Heart left ventricle (tissue), 13 donors: ENCODE measurements at regions not wholly inside any gene's neighbourhood (a gene's known extent, or its start where the extent isn't known, plus 50 kb on each side); places are given as distances from the start of the nearest gene placed in this dataset.

Source experiments
- POLR2A ChIP-seq, 2 donors: fragments of 450-650 bp; IDR thresholded peaks; one replicate each; pipeline ENCODE4 v1.6.1; 2017; ENCODE audit warnings: antibody characterized with exemption in 2 of 2, mild to moderate bottlenecking in 2 of 2, moderate library complexity in 2 of 2
- TF ChIP-seq, protein P1 (sequence below), 12 donors: fragments of 200-600 bp; sonication (generic) in 4 of 12; IDR thresholded peaks; one replicate each; pipeline versions ENCODE4 v1.5.0 to v1.8.0; 2018 to 2022; ENCODE audit warnings: antibody characterized with exemption in 12 of 12, mild to moderate bottlenecking in 5 of 12
- donor health status: ischemic (EF 13 %, LVEDD 7.1; RV severe dilation, severe dysfunction).
- donor health status: DM: no; HTN: yes; CAD: no.
- donor health status: DM: no; HTN: no; CAD: no.
- donor health status: ischemic (EF 25% LVEDD 6.9; RV normal size, moderate dysfunction).
- donor health status: ischemic (EF 25% LVEDD 5.7; RV mildly dilated, moderate dysfunction).
- donor health status: ischemic (EF 35%, LVEDD 5.7; RV mildly dilated, moderate dysfunction).
- donor health status: nonischemic (EF 11% LVEDD 7.7; RV severe dilation, severe dysfunction).
- donor health status: DM: yes; HTN: yes; CAD: no.
- donor health status: PGD.
- donor health status: ischemic (EF 29% LVEDD 5.4; RV normal size, mild dysfunction).
- donor health status: nonischemic (EF 23%, LVEDD 6.1; RV moderate dilation, normal function).

DNA sequence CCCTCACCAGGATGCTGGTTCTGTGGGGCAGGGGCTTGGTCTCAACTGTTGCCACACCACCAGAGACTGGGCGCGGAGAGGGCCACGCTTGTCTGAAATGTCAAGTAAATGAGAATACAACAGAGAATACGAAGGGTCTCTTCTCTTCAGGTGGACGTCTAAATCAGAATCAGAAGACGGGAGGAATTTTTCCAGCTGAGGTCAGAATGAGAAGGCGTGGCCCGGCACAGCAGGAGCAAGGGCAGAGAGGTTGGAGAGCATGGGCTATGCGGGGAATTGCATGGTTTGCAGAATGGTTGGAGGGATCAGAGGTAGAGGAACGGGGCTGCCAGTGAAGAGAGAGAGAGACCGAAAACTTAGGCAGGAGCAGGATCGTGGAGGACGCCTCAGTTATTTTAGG is 337.9 kb downstream of the QKI start:
- no peak for TF ChIP-seq POLR2A (IDR thresholded peaks at IDR 0.05)
- TF ChIP-seq, protein P1, sequence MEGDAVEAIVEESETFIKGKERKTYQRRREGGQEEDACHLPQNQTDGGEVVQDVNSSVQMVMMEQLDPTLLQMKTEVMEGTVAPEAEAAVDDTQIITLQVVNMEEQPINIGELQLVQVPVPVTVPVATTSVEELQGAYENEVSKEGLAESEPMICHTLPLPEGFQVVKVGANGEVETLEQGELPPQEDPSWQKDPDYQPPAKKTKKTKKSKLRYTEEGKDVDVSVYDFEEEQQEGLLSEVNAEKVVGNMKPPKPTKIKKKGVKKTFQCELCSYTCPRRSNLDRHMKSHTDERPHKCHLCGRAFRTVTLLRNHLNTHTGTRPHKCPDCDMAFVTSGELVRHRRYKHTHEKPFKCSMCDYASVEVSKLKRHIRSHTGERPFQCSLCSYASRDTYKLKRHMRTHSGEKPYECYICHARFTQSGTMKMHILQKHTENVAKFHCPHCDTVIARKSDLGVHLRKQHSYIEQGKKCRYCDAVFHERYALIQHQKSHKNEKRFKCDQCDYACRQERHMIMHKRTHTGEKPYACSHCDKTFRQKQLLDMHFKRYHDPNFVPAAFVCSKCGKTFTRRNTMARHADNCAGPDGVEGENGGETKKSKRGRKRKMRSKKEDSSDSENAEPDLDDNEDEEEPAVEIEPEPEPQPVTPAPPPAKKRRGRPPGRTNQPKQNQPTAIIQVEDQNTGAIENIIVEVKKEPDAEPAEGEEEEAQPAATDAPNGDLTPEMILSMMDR (IDR thresholded peaks at IDR 0.05), result no peak
